MM.1S (cell line): ENCODE measurements at regions not wholly inside any gene's neighbourhood (a gene's known extent, or its start where the extent isn't known, plus 50 kb on each side); places are given as distances from the start of the nearest gene placed in this dataset.

Experiments
- DNase-seq: peaks from one replicate; pipeline ENCODE4 v3.0.0-alpha.2; 2015
- H2AFZ ChIP-seq: fragments of 300-600 bp; sonication (generic); 2 replicates; pipeline ENCODE4 v1.6.0; 2016; ENCODE audit warnings: antibody characterized with exemption, low read length
- H3F3A ChIP-seq: fragments of 300-600 bp; sonication (generic); 2 replicates; pipeline ENCODE4 v1.6.1; 2016; ENCODE audit warnings: mild to moderate bottlenecking, antibody characterized with exemption, low read length, moderate library complexity, mixed read lengths; ENCODE audit not compliant: insufficient read depth
- H3K27ac ChIP-seq: fragments of 300-600 bp; sonication (generic); 2 replicates; pipeline ENCODE4 v1.5.1; 2016; ENCODE audit warnings: mild to moderate bottlenecking, low read length
- H3K27me3 ChIP-seq: fragments of 300-600 bp; sonication (generic); replicated peaks from 2 replicates; pipeline ENCODE4 v1.6.0; 2016; ENCODE audit warnings: low read length; ENCODE audit not compliant: insufficient read depth
- H3K36me3 ChIP-seq: fragments of 300-600 bp; sonication (generic); replicated peaks from 2 replicates; pipeline ENCODE4 v1.6.1; 2016; ENCODE audit warnings: mild to moderate bottlenecking, low read length, mixed read lengths; ENCODE audit not compliant: insufficient read depth
- H3K4me1 ChIP-seq: fragments of 300-600 bp; sonication (generic); 2 replicates; pipeline ENCODE4 v1.6.1; 2016; ENCODE audit warnings: low read length, mixed read lengths
- H3K4me2 ChIP-seq: fragments of 300-600 bp; sonication (generic); 2 replicates; pipeline ENCODE4 v1.6.0; 2016; ENCODE audit warnings: low read depth, low read length
- H3K4me3 ChIP-seq: fragments of 300-600 bp; sonication (generic); 2 replicates; pipeline ENCODE4 v1.5.1; 2016; ENCODE audit warnings: low read length, mixed read lengths
- H3K79me2 ChIP-seq: fragments of 300-600 bp; sonication (generic); 2 replicates; pipeline ENCODE4 v1.6.1; 2016; ENCODE audit warnings: mixed run types, low read length, mixed read lengths
- H3K9ac ChIP-seq: fragments of 300-600 bp; sonication (generic); 2 replicates; pipeline ENCODE4 v1.6.1; 2016; ENCODE audit warnings: low read length, mixed read lengths
- H3K9me2 ChIP-seq: fragments of 300-600 bp; sonication (generic); replicated peaks from 2 replicates; pipeline ENCODE4 v1.6.1; 2016; ENCODE audit warnings: mild to moderate bottlenecking, low read length, mixed read lengths; ENCODE audit not compliant: insufficient read depth
- H3K9me3 ChIP-seq: fragments of 300-600 bp; sonication (generic); replicated peaks from 2 replicates; pipeline ENCODE4 v1.6.1; 2016; ENCODE audit warnings: mild to moderate bottlenecking, low read length, mixed read lengths; ENCODE audit not compliant: insufficient read depth
- H4K20me1 ChIP-seq: fragments of 300-600 bp; sonication (generic); 2 replicates; pipeline ENCODE4 v1.6.1; 2016; ENCODE audit warnings: mild to moderate bottlenecking, low read length, moderate library complexity, mixed read lengths; ENCODE audit not compliant: insufficient read depth
- EZH2 ChIP-seq: fragments of 300-600 bp; sonication (generic); optimal IDR thresholded peaks from 2 replicates; pipeline ENCODE3; 2017; ENCODE audit warnings: low read depth, mild to moderate bottlenecking, antibody characterized with exemption, low read length, mixed read lengths
- EZH2phosphoT487 ChIP-seq: fragments of 300-600 bp; sonication (generic); IDR thresholded peaks from 2 replicates; pipeline ENCODE4 v1.6.1; 2018; ENCODE audit warnings: antibody characterized with exemption, low read length
- TF ChIP-seq, protein P1 (sequence below): fragments of 300-600 bp; sonication (generic); IDR thresholded peaks from 2 replicates; pipeline ENCODE4 v1.5.1; 2016; ENCODE audit warnings: antibody characterized with exemption, low read length, mixed read lengths

DNA sequence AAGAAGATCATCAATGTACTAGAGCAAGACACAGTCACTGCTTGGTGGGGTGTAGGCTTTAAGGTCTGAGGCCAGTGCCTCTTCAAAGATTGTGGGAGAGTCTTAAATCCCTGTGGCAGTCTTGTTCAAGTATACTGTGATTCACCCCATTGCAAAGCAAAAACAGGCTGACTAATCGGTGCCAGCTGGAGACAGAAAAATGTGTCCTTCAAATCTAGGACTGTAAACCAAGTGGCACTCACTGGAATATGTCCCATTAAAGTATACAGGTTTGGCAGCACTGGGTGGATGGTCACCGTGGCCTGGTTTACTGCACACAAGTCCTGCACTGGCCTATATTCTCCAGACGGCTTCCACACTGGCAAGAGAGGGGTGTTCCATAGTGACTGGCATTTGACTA is 1315.3 kb downstream of the TMEM121 start:
- H3K9me2 ChIP-seq = no peaks in the 10 kb centered on the region
- no peaks in the 10 kb centered on the region for H4K20me1 ChIP-seq
- H3K4me1 ChIP-seq = no peaks in the 10 kb centered on the region
- peaks cover 92% of the 10 kb centered on the region for H3K27me3 ChIP-seq
- H2AFZ ChIP-seq = no peak overlapping the region
- H3K4me2 ChIP-seq = no peak overlapping the region
- no peaks in the 10 kb centered on the region; the same call in 1 of the 2 replicates for H3F3A ChIP-seq
- H3K9me3 ChIP-seq = no peaks in the 10 kb centered on the region
- no peak overlapping the region for H3K9ac ChIP-seq
- H3K4me3 ChIP-seq = no peak overlapping the region
- no peak overlapping the region for H3K27ac ChIP-seq
- no peaks in the 10 kb centered on the region for H3K79me2 ChIP-seq
- no peak for DNase-seq
- TF ChIP-seq, protein P1, sequence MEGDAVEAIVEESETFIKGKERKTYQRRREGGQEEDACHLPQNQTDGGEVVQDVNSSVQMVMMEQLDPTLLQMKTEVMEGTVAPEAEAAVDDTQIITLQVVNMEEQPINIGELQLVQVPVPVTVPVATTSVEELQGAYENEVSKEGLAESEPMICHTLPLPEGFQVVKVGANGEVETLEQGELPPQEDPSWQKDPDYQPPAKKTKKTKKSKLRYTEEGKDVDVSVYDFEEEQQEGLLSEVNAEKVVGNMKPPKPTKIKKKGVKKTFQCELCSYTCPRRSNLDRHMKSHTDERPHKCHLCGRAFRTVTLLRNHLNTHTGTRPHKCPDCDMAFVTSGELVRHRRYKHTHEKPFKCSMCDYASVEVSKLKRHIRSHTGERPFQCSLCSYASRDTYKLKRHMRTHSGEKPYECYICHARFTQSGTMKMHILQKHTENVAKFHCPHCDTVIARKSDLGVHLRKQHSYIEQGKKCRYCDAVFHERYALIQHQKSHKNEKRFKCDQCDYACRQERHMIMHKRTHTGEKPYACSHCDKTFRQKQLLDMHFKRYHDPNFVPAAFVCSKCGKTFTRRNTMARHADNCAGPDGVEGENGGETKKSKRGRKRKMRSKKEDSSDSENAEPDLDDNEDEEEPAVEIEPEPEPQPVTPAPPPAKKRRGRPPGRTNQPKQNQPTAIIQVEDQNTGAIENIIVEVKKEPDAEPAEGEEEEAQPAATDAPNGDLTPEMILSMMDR = no peak
- TF ChIP-seq EZH2 (no peak), EZH2phosphoT487 (no peak)
- H3K36me3 ChIP-seq = no peaks in the 10 kb centered on the region

GRCh38 chr14:106842687-106843086 is 1316.3 kb downstream of the TMEM121 start:
- Histone ChIP-seq H3K9me2 (no peaks in the 10 kb centered on the region), H3F3A (no peaks in the 10 kb centered on the region; the same call in 1 of the 2 replicates), H3K79me2 (no peaks in the 10 kb centered on the region), H3K9ac (no peak overlapping the region), H3K9me3 (no peaks in the 10 kb centered on the region), H4K20me1 (no peaks in the 10 kb centered on the region), H3K4me3 (no peak overlapping the region), H3K27me3 (peaks cover 93% of the 10 kb centered on the region), H2AFZ (no peak overlapping the region), H3K27ac (no peak overlapping the region), H3K4me2 (no peak overlapping the region), H3K36me3 (no peaks in the 10 kb centered on the region), H3K4me1 (no peaks in the 10 kb centered on the region)
- no peak for DNase-seq
- TF ChIP-seq, protein P1 = peak; percentile 41
- no peak for TF ChIP-seq EZH2phosphoT487

- H3K4me1 ChIP-seq = no peaks in the 10 kb centered on the region
- H2AFZ ChIP-seq = no peak overlapping the region
- H3K27me3 ChIP-seq = peaks cover 93% of the 10 kb centered on the region
- H3K9me2 ChIP-seq = no peaks in the 10 kb centered on the region
- H4K20me1 ChIP-seq = no peaks in the 10 kb centered on the region
- H3K79me2 ChIP-seq = no peaks in the 10 kb centered on the region
- H3K4me2 ChIP-seq = peak overlapping the region; percentile 87
- no peak overlapping the region for H3K9ac ChIP-seq
- TF ChIP-seq, protein P1 = 0 out of 2 replicates have a peak, but pooled peaks have one; percentile 4
- TF ChIP-seq EZH2 = no peak
- no peaks in the 10 kb centered on the region; the same call in 1 of the 2 replicates for H3F3A ChIP-seq
- H3K9me3 ChIP-seq = no peaks in the 10 kb centered on the region
- H3K4me3 ChIP-seq = peak overlapping the region; percentile 62
- H3K27ac ChIP-seq = no peak overlapping the region
- no peaks in the 10 kb centered on the region for H3K36me3 ChIP-seq
- DNase-seq = no peak
These were observed 1317.0 kb downstream of the TMEM121 start for GRCh38 chr14:106843386-106843785.
